Activated B cell treated with CpG ODN at 0.5 μM for 24 hours (primary cell): ENCODE measurements at regions not wholly inside any gene's neighbourhood (a gene's known extent, or its start where the extent isn't known, plus 50 kb on each side); places are given as distances from the start of the nearest gene placed in this dataset.

Experiments used
- ATAC-seq: fragments of 200-7000 bp; cut with Tn5 transposase; one replicate; pipeline ENCODE4 v1.10.0; 2021; ENCODE audit warnings: low read depth, mild to moderate bottlenecking, moderate library complexity
- CTCF ChIA-PET: fragments of 350-600 bp; sonication (Branson Sonifier 250); formaldehyde crosslinking; loops from one replicate; lab custom pipeline; 2021; ENCODE audit warnings: antibody characterized with exemption; lab: Charles Lee
- POLR2A ChIA-PET: fragments of 350-600 bp; sonication (Branson Sonifier 250); formaldehyde crosslinking; loops from one replicate; lab custom pipeline; 2021; ENCODE audit warnings: antibody characterized with exemption; lab: Charles Lee
- DNase-seq: peaks from one replicate; pipeline ENCODE4 v3.0.0; 2022
- H3K27ac Mint-ChIP-seq: one replicate; pipeline ENCODE4 v1.8.0; 2020; ENCODE audit warnings: mixed read lengths
- H3K27me3 Mint-ChIP-seq: one replicate; pipeline ENCODE4 v1.8.0; 2021; ENCODE audit warnings: mixed read lengths
- H3K36me3 Mint-ChIP-seq: one replicate; pipeline ENCODE4 v1.8.0; 2021; ENCODE audit warnings: low read depth, mixed read lengths
- H3K4me1 Mint-ChIP-seq: one replicate; pipeline ENCODE4 v1.8.0; 2021; ENCODE audit warnings: mixed read lengths
- H3K4me3 Mint-ChIP-seq: one replicate; pipeline ENCODE4 v1.8.0; 2020; ENCODE audit warnings: mild to moderate bottlenecking, mixed read lengths
- H3K9me3 Mint-ChIP-seq: one replicate; pipeline ENCODE4 v1.8.0; 2020; ENCODE audit warnings: mixed read lengths
- intact Hi-C: fragments of 100-400 bp; cut with micrococcal nuclease; formaldehyde crosslinking; loops from one replicate; pipeline ENCODE4 v1.15.1; 2024
- TF ChIP-seq, protein P1 (sequence below): fragments of 200-600 bp; IDR thresholded peaks from one replicate; pipeline ENCODE4 v1.8.0; 2022; ENCODE audit warnings: antibody characterized with exemption, mild to moderate bottlenecking

DNA sequence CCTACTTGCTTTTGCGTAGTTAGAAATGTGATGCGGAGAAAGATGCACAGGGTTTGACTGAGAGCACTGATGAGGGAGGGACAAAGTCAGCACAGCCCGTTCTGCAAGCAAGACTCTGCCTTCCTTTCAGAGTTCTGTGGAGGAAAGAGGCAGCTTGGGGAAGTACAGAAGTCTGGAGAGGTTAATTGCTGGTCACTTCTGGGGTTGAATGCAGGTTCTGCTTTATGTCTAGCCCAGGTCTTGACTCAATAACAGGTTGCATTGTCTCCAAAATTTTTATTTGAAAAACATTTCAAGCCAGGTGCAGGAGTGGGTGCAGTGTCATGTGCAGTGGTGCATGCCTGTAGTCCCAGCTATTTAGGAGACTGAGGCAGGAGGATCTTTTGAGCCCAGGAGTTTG lies 461.7 kb downstream of the NR2F2 start:
- ChIA-PET CTCF (no interaction called here), POLR2A (no interaction called here)
- DNase-seq (no peak), ATAC-seq (no peak)
- Mint-ChIP-seq H3K27me3 (no peaks in the 10 kb centered on the region), H3K27ac (no peak overlapping the region), H3K36me3 (no peaks in the 10 kb centered on the region), H3K4me3 (no peak overlapping the region), H3K9me3 (peaks cover 1% of the 10 kb centered on the region), H3K4me1 (no peaks in the 10 kb centered on the region)
- TF ChIP-seq, protein P1, sequence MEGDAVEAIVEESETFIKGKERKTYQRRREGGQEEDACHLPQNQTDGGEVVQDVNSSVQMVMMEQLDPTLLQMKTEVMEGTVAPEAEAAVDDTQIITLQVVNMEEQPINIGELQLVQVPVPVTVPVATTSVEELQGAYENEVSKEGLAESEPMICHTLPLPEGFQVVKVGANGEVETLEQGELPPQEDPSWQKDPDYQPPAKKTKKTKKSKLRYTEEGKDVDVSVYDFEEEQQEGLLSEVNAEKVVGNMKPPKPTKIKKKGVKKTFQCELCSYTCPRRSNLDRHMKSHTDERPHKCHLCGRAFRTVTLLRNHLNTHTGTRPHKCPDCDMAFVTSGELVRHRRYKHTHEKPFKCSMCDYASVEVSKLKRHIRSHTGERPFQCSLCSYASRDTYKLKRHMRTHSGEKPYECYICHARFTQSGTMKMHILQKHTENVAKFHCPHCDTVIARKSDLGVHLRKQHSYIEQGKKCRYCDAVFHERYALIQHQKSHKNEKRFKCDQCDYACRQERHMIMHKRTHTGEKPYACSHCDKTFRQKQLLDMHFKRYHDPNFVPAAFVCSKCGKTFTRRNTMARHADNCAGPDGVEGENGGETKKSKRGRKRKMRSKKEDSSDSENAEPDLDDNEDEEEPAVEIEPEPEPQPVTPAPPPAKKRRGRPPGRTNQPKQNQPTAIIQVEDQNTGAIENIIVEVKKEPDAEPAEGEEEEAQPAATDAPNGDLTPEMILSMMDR, result no peak
- intact Hi-C loops, result no loop called here

DNA sequence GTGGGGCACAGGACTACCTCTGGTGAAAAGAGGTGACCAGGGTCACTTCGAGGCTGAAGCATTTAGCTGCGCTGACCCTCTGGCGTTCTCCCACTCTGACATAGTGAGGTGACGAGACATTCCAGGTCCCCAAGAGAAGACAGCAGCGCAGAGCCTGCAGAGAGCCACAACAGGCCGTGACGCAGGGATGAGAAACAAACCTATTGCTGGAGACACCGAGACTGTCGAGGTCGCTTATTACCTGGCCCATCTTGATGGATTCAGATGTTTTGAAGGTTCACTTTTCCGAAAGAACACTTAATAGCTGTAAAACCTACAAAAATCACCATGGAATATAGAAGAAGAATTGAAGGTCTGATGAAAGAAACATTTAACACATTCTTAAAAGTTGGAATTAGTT lies 466.3 kb downstream of the NR2F2 start:
- ATAC-seq (no peak), DNase-seq (no peak)
- CTCF ChIA-PET, result no interaction called here
- no peaks in the 10 kb centered on the region for H3K4me1 Mint-ChIP-seq
- H3K36me3 Mint-ChIP-seq, result no peaks in the 10 kb centered on the region
- H3K9me3 Mint-ChIP-seq, result peaks cover 3% of the 10 kb centered on the region
- no peak overlapping the region for H3K27ac Mint-ChIP-seq
- TF ChIP-seq, protein P1, result no peak
- POLR2A ChIA-PET, result no interaction called here
- H3K27me3 Mint-ChIP-seq, result no peaks in the 10 kb centered on the region
- intact Hi-C loops, result no loop called here
- no peak overlapping the region for H3K4me3 Mint-ChIP-seq

DNA sequence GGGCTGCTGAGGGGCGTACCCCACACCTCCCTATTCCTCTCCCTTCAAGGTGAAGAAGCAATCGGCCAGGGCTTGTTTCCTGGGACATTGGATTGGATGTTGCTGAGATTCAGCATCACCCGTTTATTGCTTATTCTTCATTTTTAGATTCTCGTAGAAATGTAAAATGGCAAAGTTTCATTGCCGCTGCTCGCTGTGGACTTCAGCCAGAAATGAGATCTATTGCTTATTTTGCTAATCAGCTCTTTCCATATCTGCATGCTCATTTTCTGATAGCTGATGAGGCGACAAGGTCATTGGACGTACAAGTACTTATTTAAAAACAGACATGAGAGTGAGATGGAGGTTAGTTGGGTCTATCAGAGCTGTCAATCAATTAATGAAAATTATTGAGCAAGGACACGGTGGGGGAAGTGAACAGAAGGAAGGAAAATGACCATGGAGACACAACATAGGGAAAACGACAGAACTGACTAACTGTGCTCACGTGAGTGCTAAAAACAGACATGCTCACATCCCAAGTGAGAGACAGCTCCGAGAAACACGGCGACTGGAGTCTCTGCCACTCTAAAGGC lies 471.2 kb downstream of the NR2F2 start:
- CTCF ChIA-PET, result no interaction called here
- no peak overlapping the region for H3K4me3 Mint-ChIP-seq
- no peaks in the 10 kb centered on the region for H3K4me1 Mint-ChIP-seq
- DNase-seq (no peak), ATAC-seq (no peak)
- H3K36me3 Mint-ChIP-seq, result no peaks in the 10 kb centered on the region
- H3K9me3 Mint-ChIP-seq, result peaks cover 2% of the 10 kb centered on the region
- no peak overlapping the region for H3K27ac Mint-ChIP-seq
- TF ChIP-seq, protein P1, result no peak
- POLR2A ChIA-PET, result no interaction called here
- no peaks in the 10 kb centered on the region for H3K27me3 Mint-ChIP-seq
- intact Hi-C loops, result no loop called here

DNA sequence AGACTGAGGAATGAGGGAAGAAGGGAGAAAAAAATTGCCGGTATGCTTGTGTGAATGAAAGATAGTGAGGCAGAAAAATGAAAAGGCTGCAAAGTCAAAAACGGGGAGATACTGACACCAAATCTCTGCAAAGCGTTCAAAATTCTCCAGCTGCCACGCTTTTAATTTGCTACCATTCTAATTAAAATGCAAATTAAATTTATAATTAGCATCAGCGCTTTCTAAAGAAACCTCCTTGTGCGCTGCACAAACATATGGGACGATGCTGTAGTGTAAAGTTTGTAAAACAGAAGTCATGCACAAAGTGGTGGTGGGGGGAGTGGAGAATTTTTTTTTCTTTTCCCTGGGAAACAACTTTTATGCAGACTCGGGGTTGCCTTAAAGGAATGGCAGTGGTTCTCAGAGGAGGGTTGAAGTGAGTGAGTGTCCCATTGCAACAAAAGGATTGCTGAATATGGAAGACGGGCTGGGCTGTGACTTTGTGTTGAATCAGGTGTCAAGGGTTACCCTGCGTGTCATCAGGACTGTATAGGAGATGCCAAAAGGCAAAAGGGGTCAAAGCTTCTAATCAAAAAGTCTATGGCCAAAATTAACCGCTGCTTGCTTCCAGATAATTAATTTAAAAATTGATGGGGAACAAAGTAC lies 472.2 kb downstream of the NR2F2 start:
- Mint-ChIP-seq H3K4me3 (no peak overlapping the region), H3K36me3 (no peaks in the 10 kb centered on the region), H3K27ac (no peak overlapping the region), H3K27me3 (no peaks in the 10 kb centered on the region), H3K4me1 (no peaks in the 10 kb centered on the region), H3K9me3 (peaks cover 2% of the 10 kb centered on the region)
- ATAC-seq (no peak), DNase-seq (no peak)
- intact Hi-C loops, result no loop called here
- ChIA-PET CTCF (no interaction called here), POLR2A (no interaction called here)
- TF ChIP-seq, protein P1, result no peak

DNA sequence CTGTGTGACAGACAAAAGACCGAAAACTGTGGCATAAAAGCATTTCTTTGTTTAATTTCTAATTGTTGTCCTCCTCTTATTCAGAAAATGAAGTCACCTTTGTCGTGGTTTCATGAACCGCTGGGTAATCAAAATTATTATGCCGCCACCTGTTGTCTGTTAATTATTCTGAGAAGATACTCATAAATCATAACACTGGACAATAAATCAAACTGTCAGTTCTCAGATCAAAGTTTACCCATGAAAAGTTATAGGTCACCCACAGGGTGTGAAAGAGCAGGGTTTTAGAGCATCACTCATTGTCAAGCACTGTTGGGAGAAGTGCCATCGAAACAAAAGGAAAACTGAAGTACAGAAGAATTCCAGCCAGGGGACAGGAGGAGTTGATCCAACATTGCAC lies 474.3 kb downstream of the NR2F2 start:
- ChIA-PET POLR2A (no interaction called here), CTCF (no interaction called here)
- Mint-ChIP-seq H3K36me3 (no peaks in the 10 kb centered on the region), H3K4me3 (no peak overlapping the region), H3K27ac (no peak overlapping the region), H3K4me1 (no peaks in the 10 kb centered on the region), H3K9me3 (peaks cover 2% of the 10 kb centered on the region), H3K27me3 (no peaks in the 10 kb centered on the region)
- TF ChIP-seq, protein P1, result no peak
- intact Hi-C loops, result no loop called here
- DNase-seq (no peak), ATAC-seq (no peak)
